Panc1 (cell line): ENCODE measurements at regions not wholly inside any gene's neighbourhood (a gene's known extent, or its start where the extent isn't known, plus 50 kb on each side); places are given as distances from the start of the nearest gene placed in this dataset.

Experiments used
- POLR2AphosphoS5 ChIP-seq: IDR thresholded peaks from 2 replicates; pipeline ENCODE4 v1.6.1; 2012; ENCODE audit warnings: mild to moderate bottlenecking, low read depth, low read length, moderate library complexity
- TF ChIP-seq, protein P1 (sequence below): fragments of 450-650 bp; IDR thresholded peaks from 2 replicates; pipeline ENCODE4 v1.5.1; 2017; ENCODE audit warnings: mild to moderate bottlenecking

- TF ChIP-seq, protein P1, sequence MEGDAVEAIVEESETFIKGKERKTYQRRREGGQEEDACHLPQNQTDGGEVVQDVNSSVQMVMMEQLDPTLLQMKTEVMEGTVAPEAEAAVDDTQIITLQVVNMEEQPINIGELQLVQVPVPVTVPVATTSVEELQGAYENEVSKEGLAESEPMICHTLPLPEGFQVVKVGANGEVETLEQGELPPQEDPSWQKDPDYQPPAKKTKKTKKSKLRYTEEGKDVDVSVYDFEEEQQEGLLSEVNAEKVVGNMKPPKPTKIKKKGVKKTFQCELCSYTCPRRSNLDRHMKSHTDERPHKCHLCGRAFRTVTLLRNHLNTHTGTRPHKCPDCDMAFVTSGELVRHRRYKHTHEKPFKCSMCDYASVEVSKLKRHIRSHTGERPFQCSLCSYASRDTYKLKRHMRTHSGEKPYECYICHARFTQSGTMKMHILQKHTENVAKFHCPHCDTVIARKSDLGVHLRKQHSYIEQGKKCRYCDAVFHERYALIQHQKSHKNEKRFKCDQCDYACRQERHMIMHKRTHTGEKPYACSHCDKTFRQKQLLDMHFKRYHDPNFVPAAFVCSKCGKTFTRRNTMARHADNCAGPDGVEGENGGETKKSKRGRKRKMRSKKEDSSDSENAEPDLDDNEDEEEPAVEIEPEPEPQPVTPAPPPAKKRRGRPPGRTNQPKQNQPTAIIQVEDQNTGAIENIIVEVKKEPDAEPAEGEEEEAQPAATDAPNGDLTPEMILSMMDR = no peak
- no peak for TF ChIP-seq POLR2AphosphoS5
Observed at GRCh38 chr13:85009447-85009846, 789.8 kb downstream of the SLITRK6 start.
